ENCODE measurements at regions not wholly inside any gene's neighbourhood (a gene's known extent, or its start where the extent isn't known, plus 50 kb on each side); places are given as distances from the start of the nearest gene placed in this dataset.
A peak's percentile ranks its signal among the peaks of the same experiment; 100 is the strongest.

GRCh38 chr1:244280201-244280600 lies 171.5 kb downstream of the ADSS2 start:
- H3K4me3 ChIP-seq (ENCODE audit: control insufficient read depth, low read depth, low read length): no peak overlapping the region
- peak; percentile 51 for DNase-seq (ENCODE audit: low read depth)
- no peak for TF ChIP-seq CTCF (conservative IDR thresholded peaks at IDR 0.05; ENCODE audit: control insufficient read depth, insufficient read depth, low read depth, low read length)

- peak; percentile 86 for DNase-seq (ENCODE audit: low read depth)
- H3K4me3 ChIP-seq (ENCODE audit: control insufficient read depth, low read depth, low read length): no peak overlapping the region
- TF ChIP-seq CTCF (conservative IDR thresholded peaks at IDR 0.05; ENCODE audit: control insufficient read depth, insufficient read depth, low read depth, low read length): no peak
These were observed 170.8 kb downstream of the ADSS2 start for GRCh38 chr1:244280859-244281258.

GRCh38 chr1:244283772-244284171 lies 167.9 kb downstream of the ADSS2 start:
- DNase-seq (ENCODE audit: low read depth): no peak
- no peak overlapping the region for H3K4me3 ChIP-seq (ENCODE audit: control insufficient read depth, low read depth, low read length)
- TF ChIP-seq CTCF (conservative IDR thresholded peaks at IDR 0.05; ENCODE audit: control insufficient read depth, insufficient read depth, low read depth, low read length): no peak

GRCh38 chr1:244284641-244285156 lies 167.0 kb downstream of the ADSS2 start:
- DNase-seq (ENCODE audit: low read depth): no peak
- no peak overlapping the region for H3K4me3 ChIP-seq (ENCODE audit: control insufficient read depth, low read depth, low read length)
- no peak for TF ChIP-seq CTCF (conservative IDR thresholded peaks at IDR 0.05; ENCODE audit: control insufficient read depth, insufficient read depth, low read depth, low read length)

GRCh38 chr1:244286341-244286740 lies 165.4 kb downstream of the ADSS2 start:
- TF ChIP-seq CTCF (conservative IDR thresholded peaks at IDR 0.05; ENCODE audit: control insufficient read depth, insufficient read depth, low read depth, low read length): no peak
- DNase-seq (ENCODE audit: low read depth): no peak
- H3K4me3 ChIP-seq (ENCODE audit: control insufficient read depth, low read depth, low read length): no peak overlapping the region

GRCh38 chr1:244287726-244288125 lies 164.0 kb downstream of the ADSS2 start:
- H3K4me3 ChIP-seq (ENCODE audit: control insufficient read depth, low read depth, low read length): no peak overlapping the region
- TF ChIP-seq CTCF (conservative IDR thresholded peaks at IDR 0.05; ENCODE audit: control insufficient read depth, insufficient read depth, low read depth, low read length): no peak
- no peak for DNase-seq (ENCODE audit: low read depth)

- no peak overlapping the region for H3K4me3 ChIP-seq (ENCODE audit: control insufficient read depth, low read depth, low read length)
- TF ChIP-seq CTCF (conservative IDR thresholded peaks at IDR 0.05; ENCODE audit: control insufficient read depth, insufficient read depth, low read depth, low read length): no peak
- DNase-seq (ENCODE audit: low read depth): no peak
These were observed 163.0 kb downstream of the ADSS2 start for GRCh38 chr1:244288663-244289062.

Data from fibroblast of mammary gland (primary cell).